ENCODE measurements at regions not wholly inside any gene's neighbourhood (a gene's known extent, or its start where the extent isn't known, plus 50 kb on each side); places are given as distances from the start of the nearest gene placed in this dataset.

GRCh38 chr15:99445272-99445850 lies 120.4 kb upstream of the MEF2A start:
- no peak overlapping the region for H3K4me3 ChIP-seq (ENCODE audit: low read depth, low read length)
- TF ChIP-seq, protein P1, sequence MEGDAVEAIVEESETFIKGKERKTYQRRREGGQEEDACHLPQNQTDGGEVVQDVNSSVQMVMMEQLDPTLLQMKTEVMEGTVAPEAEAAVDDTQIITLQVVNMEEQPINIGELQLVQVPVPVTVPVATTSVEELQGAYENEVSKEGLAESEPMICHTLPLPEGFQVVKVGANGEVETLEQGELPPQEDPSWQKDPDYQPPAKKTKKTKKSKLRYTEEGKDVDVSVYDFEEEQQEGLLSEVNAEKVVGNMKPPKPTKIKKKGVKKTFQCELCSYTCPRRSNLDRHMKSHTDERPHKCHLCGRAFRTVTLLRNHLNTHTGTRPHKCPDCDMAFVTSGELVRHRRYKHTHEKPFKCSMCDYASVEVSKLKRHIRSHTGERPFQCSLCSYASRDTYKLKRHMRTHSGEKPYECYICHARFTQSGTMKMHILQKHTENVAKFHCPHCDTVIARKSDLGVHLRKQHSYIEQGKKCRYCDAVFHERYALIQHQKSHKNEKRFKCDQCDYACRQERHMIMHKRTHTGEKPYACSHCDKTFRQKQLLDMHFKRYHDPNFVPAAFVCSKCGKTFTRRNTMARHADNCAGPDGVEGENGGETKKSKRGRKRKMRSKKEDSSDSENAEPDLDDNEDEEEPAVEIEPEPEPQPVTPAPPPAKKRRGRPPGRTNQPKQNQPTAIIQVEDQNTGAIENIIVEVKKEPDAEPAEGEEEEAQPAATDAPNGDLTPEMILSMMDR (IDR thresholded peaks at IDR 0.05; ENCODE audit: insufficient read depth, low read depth, low read length) = no peak
- no peak for DNase-seq (ENCODE audit: low read depth)

- H3K4me3 ChIP-seq (ENCODE audit: low read depth, low read length) = no peak overlapping the region
- TF ChIP-seq, protein P1 (IDR thresholded peaks at IDR 0.05; ENCODE audit: insufficient read depth, low read depth, low read length) = no peak
- DNase-seq (ENCODE audit: low read depth) = no peak
Observed at GRCh38 chr15:99446565-99447496, 119.0 kb upstream of the MEF2A start.

DNA sequence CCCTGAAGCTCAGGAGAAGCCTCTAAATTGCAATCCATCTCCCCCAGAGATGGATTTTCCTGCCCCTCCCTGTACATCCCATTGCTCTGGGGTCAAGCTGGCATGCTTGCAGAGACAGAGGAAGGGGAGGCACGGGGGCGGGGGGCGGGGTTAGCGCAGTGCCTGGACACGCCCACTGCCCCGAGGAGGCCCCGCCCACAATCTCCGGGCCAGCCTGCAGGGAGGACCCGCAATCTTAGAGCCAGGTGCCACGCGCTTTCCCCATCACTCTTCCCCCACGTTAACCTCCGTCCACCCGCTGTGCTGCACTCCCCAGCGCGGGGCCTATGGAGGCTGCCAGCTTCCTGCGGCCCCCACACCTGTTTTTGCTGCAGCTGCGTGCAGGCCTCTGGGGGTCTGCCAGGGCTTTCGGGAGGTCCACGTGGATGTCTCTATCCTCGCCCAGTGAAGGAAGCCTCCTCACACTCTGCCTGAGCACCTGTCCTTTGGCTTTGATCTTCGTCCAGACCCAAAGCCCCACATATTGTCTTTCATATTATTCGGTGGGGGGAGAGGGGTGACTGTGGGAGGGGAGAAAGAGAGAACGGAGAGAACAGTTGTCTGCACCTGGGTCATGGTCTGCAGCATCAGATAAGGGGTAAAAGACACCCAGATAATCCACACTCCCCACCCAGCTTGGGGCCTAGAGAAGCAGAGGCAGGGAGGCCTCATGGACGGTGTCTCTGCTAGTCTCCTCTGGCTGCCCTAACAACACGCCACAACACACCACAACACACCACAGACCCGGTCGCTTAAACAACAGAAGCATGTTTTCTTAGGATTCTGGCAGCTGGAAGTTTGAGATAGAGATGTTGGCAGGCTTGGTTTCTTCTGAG lies 118.0 kb upstream of the MEF2A start:
- no peak overlapping the region for H3K4me3 ChIP-seq (ENCODE audit: low read depth, low read length)
- no peak for DNase-seq (ENCODE audit: low read depth)
- TF ChIP-seq, protein P1 (IDR thresholded peaks at IDR 0.05; ENCODE audit: insufficient read depth, low read depth, low read length) = no peak

DNA sequence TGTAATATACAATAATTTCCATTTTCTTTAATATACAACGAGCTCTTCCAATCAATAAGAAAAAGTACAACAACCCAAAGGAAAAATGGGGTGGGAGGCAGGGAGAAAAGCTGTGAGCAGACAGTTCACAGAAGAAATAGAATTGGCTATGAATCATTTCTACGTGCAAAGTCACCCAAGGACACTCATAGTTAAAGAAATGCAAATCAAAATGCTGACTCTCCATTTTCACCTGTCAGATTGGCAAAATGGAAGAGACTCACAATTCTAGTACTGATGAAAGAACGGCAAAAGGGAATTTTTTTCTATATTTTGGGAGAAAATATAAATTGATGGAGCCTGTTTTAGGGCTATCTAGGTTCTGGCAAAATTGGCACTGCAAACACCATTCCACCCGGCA lies 116.3 kb upstream of the MEF2A start:
- TF ChIP-seq, protein P1 (IDR thresholded peaks at IDR 0.05; ENCODE audit: insufficient read depth, low read depth, low read length) = no peak
- H3K4me3 ChIP-seq (ENCODE audit: low read depth, low read length) = no peak overlapping the region
- no peak for DNase-seq (ENCODE audit: low read depth)

DNA sequence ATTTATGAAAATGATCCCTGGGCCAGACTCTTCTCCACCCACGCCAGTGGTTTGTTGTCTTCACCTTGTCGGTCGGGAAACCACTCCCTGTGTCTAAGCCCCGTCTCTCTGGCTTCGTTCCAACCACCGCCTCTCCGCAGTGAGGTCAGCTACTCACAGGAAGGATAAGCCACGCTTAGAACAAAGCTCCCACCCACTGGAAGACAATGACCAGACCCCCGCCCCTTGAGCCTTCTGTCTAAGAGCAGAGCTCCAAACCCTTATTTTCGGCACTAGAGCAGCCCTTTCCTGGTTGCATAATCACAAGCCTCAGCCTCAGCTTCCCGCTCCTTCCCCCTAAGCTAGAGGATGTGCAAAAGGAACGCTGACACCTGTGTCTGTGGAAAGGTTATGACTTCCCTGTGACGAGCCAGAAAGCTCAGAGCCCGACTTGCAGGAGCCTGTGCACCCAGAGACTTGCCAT lies 114.9 kb upstream of the MEF2A start:
- peak; percentile 79 for DNase-seq (ENCODE audit: low read depth)
- TF ChIP-seq, protein P1 (IDR thresholded peaks at IDR 0.05; ENCODE audit: insufficient read depth, low read depth, low read length) = no peak
- no peak overlapping the region for H3K4me3 ChIP-seq (ENCODE audit: low read depth, low read length)

DNA sequence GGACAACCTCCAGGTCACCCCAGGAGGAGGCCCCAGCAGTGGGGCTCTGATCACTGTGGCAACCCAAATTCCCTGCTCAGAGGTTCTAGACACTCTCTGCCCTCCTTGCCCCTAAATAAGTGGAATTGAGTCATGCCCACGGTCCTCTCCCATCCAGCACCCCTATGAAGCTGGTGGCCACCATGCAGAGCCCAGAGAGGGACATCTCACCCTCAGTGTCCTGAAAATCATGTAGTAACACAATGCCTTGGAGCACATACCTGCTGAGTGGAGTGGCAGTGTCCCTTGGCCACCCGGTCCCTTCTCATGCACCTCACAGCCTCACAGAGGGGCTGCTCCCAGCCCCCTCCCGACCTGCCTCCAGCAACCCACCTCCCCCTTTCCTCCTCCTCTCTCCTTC lies 114.3 kb upstream of the MEF2A start:
- TF ChIP-seq, protein P1 (IDR thresholded peaks at IDR 0.05; ENCODE audit: insufficient read depth, low read depth, low read length) = no peak
- DNase-seq (ENCODE audit: low read depth) = no peak
- no peak overlapping the region for H3K4me3 ChIP-seq (ENCODE audit: low read depth, low read length)
